PC-9 (cell line): ENCODE measurements at regions not wholly inside any gene's neighbourhood (a gene's known extent, or its start where the extent isn't known, plus 50 kb on each side); places are given as distances from the start of the nearest gene placed in this dataset.

Experiments
- BruUV-seq: library from RNA; stranded (reverse); fragments of 400-500 nt; replicated peaks from 2 replicates; lab custom pipeline; 2021; lab: Mats Ljungman, UMichigan
- CTCF ChIA-PET: fragments of 300-600 bp; sonication (Branson Sonifier 250); formaldehyde crosslinking; loops from one replicate; lab custom pipeline; 2022; ENCODE audit warnings: antibody characterized with exemption; lab: Charles Lee
- POLR2A ChIA-PET: fragments of 300-600 bp; sonication (Branson Sonifier 250); formaldehyde crosslinking; loops from one replicate; lab custom pipeline; 2022; ENCODE audit warnings: antibody characterized with exemption; ENCODE audit not compliant: unreplicated experiment; lab: Charles Lee
- DNase-seq, 2 experiments: peaks; one replicate each; pipeline versions ENCODE4 v3.0.0 to v3.0.0-alpha.2; 2015 to 2022; ENCODE audit warnings: mixed read lengths in 1 of 2
- H2AFZ ChIP-seq: fragments of 200-600 bp; sonication (generic); 2 replicates; pipeline ENCODE4 v1.8.1; 2017; ENCODE audit warnings: antibody characterized with exemption
- H3F3A ChIP-seq: fragments of 200-600 bp; sonication (generic); 2 replicates; pipeline ENCODE4 v1.8.1; 2017; ENCODE audit warnings: antibody characterized with exemption, mild to moderate bottlenecking, low read depth; ENCODE audit not compliant: insufficient read depth
- H3K27ac ChIP-seq: fragments of 200-600 bp; sonication (generic); 2 replicates; pipeline ENCODE4 v1.6.1; 2016; ENCODE audit warnings: mixed run types
- H3K27me3 ChIP-seq: fragments of 200-600 bp; sonication (generic); 2 replicates; pipeline ENCODE4 v1.6.1; 2016; ENCODE audit warnings: low read depth, mixed run types; ENCODE audit not compliant: insufficient read depth
- H3K36me3 ChIP-seq: fragments of 200-600 bp; sonication (generic); 2 replicates; pipeline ENCODE4 v1.6.1; 2016; ENCODE audit warnings: low read depth, mixed run types
- H3K4me1 ChIP-seq: fragments of 200-600 bp; sonication (generic); replicated peaks from 2 replicates; pipeline ENCODE4 v1.6.1; 2016; ENCODE audit warnings: mixed run types; ENCODE audit not compliant: insufficient read depth
- H3K4me2 ChIP-seq: fragments of 200-600 bp; sonication (generic); 2 replicates; pipeline ENCODE4 v1.6.1; 2017; ENCODE audit warnings: mixed run types
- H3K4me3 ChIP-seq: fragments of 200-600 bp; sonication (generic); 2 replicates; pipeline ENCODE4 v1.6.1; 2016; ENCODE audit warnings: mixed run types
- H3K79me2 ChIP-seq: fragments of 200-600 bp; sonication (generic); 2 replicates; pipeline ENCODE4 v1.6.1; 2017; ENCODE audit warnings: low read depth, mixed run types
- H3K9me2 ChIP-seq: fragments of 200-600 bp; sonication (generic); 2 replicates; pipeline ENCODE4 v1.8.1; 2017; ENCODE audit warnings: mild to moderate bottlenecking; ENCODE audit not compliant: insufficient read depth
- H3K9me3 ChIP-seq: fragments of 200-600 bp; sonication (generic); 2 replicates; pipeline ENCODE4 v1.8.1; 2016; ENCODE audit warnings: low read depth; ENCODE audit not compliant: insufficient read depth
- H4K20me1 ChIP-seq: fragments of 200-600 bp; sonication (generic); 2 replicates; pipeline ENCODE4 v1.8.1; 2017; ENCODE audit not compliant: insufficient read depth
- CTCF ChIP-seq: fragments of 200-600 bp; sonication (generic); conservative IDR thresholded peaks from 2 replicates; pipeline ENCODE4 v1.6.1; 2017; ENCODE audit warnings: mixed run types, antibody characterized with exemption, mild to moderate bottlenecking, moderate library complexity
- EZH2 ChIP-seq: fragments of 200-600 bp; sonication (generic); IDR thresholded peaks from 2 replicates; pipeline ENCODE4 v1.8.0; 2017; ENCODE audit warnings: antibody characterized with exemption, low read depth
- intact Hi-C: fragments of 100-400 bp; cut with micrococcal nuclease; formaldehyde crosslinking; loops from one replicate; pipeline ENCODE4 v1.10.0; 2022; ENCODE audit not compliant: unreplicated experiment

GRCh38 chr1:101309334-101310311 is 72.8 kb downstream of the S1PR1 start:
- Histone ChIP-seq H2AFZ (no peak overlapping the region), H3K27me3 (peaks cover 49% of the 10 kb centered on the region; the same call in 1 of the 2 replicates), H3K4me1 (no peaks in the 10 kb centered on the region), H3K4me3 (no peak overlapping the region), H4K20me1 (no peaks in the 10 kb centered on the region), H3K4me2 (no peak overlapping the region), H3K9me2 (no peaks in the 10 kb centered on the region), H3K79me2 (no peaks in the 10 kb centered on the region), H3K36me3 (no peaks in the 10 kb centered on the region), H3K27ac (no peak overlapping the region), H3F3A (no peaks in the 10 kb centered on the region), H3K9me3 (no peaks in the 10 kb centered on the region)
- DNase-seq: peak; percentile 25 to 51
- POLR2A ChIA-PET: interaction anchor here (0.7 kb wide), 1 partner anchor 587 kb away, joined by 3 read pairs; no protein-coding TSS in a partner anchor
- TF ChIP-seq CTCF: peak; percentile 97
- no peak for TF ChIP-seq EZH2
- intact Hi-C loops: loop anchor here (1.0 kb wide), 1 partner anchor 48 kb away; no protein-coding TSS in a partner anchor
- CTCF ChIA-PET: interaction anchor here (0.5 to 1.3 kb wide), 5 partner anchors 9 to 166 kb away, joined by 3 to 7 read pairs (median 4); no protein-coding TSS in a partner anchor
- BruUV-seq: no TSS peak

DNA sequence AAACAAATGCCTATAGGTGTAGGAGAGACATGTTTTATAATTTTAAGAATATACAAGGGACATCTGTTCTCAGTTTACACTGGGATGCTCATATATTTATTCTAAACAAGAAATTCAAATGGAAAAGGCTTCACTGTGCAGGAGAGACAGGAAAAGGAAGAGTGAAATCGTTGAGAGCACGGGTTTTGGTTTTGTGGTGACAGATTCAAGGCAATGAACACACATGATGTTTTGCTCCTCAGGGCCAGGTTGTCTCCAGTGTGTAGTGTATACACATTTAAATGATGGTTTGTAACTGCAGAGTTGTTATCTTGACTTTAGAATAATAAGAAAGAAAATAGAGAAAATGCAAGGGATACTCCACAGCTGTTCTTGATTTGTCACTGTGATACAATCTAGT is 73.7 kb downstream of the S1PR1 start:
- CTCF ChIA-PET: interaction anchor here (0.6 to 0.7 kb wide), 2 partner anchors 13 to 426 kb away, joined by 3 read pairs; no protein-coding TSS in a partner anchor
- no peaks in the 10 kb centered on the region for H3K9me2 ChIP-seq
- no peaks in the 10 kb centered on the region for H3K9me3 ChIP-seq
- no peak overlapping the region for H2AFZ ChIP-seq
- no peaks in the 10 kb centered on the region for H3F3A ChIP-seq
- TF ChIP-seq CTCF: no peak
- DNase-seq: no peak
- peaks cover 54% of the 10 kb centered on the region; the same call in 1 of the 2 replicates for H3K27me3 ChIP-seq
- POLR2A ChIA-PET: no interaction called here
- no peak overlapping the region for H3K4me2 ChIP-seq
- no peaks in the 10 kb centered on the region for H4K20me1 ChIP-seq
- no peaks in the 10 kb centered on the region for H3K4me1 ChIP-seq
- H3K27ac ChIP-seq: no peak overlapping the region
- BruUV-seq: no TSS peak
- intact Hi-C loops: no loop called here
- no peak overlapping the region for H3K4me3 ChIP-seq
- no peaks in the 10 kb centered on the region for H3K79me2 ChIP-seq
- no peaks in the 10 kb centered on the region for H3K36me3 ChIP-seq

DNA sequence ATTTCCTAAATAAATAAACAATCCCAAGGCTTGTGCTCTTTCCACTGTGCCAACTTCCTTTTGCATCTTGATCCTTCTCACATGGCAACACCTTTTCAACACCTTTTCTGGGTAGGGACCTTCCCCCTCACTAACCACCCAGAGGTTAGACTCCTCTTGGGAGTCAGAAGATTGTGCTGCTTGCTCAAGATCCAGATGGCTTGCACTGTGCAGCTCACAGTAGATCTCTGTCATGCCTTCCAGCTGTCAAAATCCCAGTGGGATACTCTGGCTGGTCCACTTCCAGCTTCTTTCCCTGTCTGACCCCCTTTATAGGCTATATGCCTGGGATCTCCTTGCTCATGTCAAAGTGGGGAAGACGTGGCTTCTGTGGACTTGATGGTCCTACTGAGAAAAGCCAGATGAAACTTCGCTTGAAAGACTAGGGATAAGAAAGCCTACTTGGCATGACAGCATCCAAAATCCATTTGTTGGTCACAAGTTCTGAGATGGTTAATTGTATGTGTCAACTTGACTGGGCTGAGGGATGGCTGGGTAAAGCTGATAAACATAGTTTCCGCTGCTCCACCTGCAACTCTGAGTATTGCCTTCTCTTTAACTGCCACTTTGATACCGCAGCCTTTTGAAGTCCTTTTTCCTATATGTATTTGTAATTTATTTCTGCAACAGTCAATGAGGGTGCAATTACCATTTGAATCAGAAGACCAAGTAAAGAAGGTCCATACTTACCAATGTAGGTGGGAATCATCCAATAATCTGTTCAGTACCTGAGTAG is 74.5 kb downstream of the S1PR1 start:
- H3K4me2 ChIP-seq: no peak overlapping the region
- no peak for DNase-seq
- H3K9me3 ChIP-seq: no peaks in the 10 kb centered on the region
- ChIA-PET CTCF (interaction anchor here (0.6 to 0.7 kb wide), 2 partner anchors 13 to 426 kb away, joined by 3 read pairs; no protein-coding TSS in a partner anchor), POLR2A (no interaction called here)
- no peak overlapping the region for H3K4me3 ChIP-seq
- H3K9me2 ChIP-seq: no peaks in the 10 kb centered on the region
- peaks cover 60% of the 10 kb centered on the region; the same call in 1 of the 2 replicates for H3K27me3 ChIP-seq
- H3K79me2 ChIP-seq: no peaks in the 10 kb centered on the region
- H4K20me1 ChIP-seq: no peaks in the 10 kb centered on the region
- intact Hi-C loops: no loop called here
- BruUV-seq: no TSS peak
- H3K27ac ChIP-seq: no peak overlapping the region
- no peaks in the 10 kb centered on the region for H3F3A ChIP-seq
- H3K36me3 ChIP-seq: no peaks in the 10 kb centered on the region
- H2AFZ ChIP-seq: no peak overlapping the region
- no peaks in the 10 kb centered on the region for H3K4me1 ChIP-seq
- no peak for TF ChIP-seq CTCF
- TF ChIP-seq EZH2: no peak
